HUES6 (cell line): ENCODE measurements at regions not wholly inside any gene's neighbourhood (a gene's known extent, or its start where the extent isn't known, plus 50 kb on each side); places are given as distances from the start of the nearest gene placed in this dataset.

Source experiments
- H3K27ac ChIP-seq: 2 replicates; pipeline ENCODE4 v1.7.0; 2013; ENCODE audit warnings: low read depth, mild to moderate bottlenecking, low read length, inconsistent platforms
- H3K27me3 ChIP-seq: 2 replicates; pipeline ENCODE4 v1.6.1; 2013; ENCODE audit warnings: low read length; ENCODE audit not compliant: control insufficient read depth, insufficient read depth
- H3K36me3 ChIP-seq: 2 replicates; pipeline ENCODE4 v1.6.1; 2013; ENCODE audit warnings: low read length; ENCODE audit not compliant: control insufficient read depth, insufficient read depth
- H3K4me1 ChIP-seq: 2 replicates; pipeline ENCODE4 v1.6.1; 2013; ENCODE audit warnings: low read length; ENCODE audit not compliant: control insufficient read depth, insufficient read depth
- H3K4me3 ChIP-seq: 2 replicates; pipeline ENCODE4 v1.5.1; 2013; ENCODE audit warnings: low read depth, low read length
- H3K9ac ChIP-seq: one replicate; pipeline ENCODE4 v1.6.1; 2013; ENCODE audit warnings: mild to moderate bottlenecking, low read length
- H3K9me3 ChIP-seq: 2 replicates; pipeline ENCODE4 v1.6.1; 2013; ENCODE audit warnings: low read depth, low read length; ENCODE audit not compliant: control insufficient read depth, insufficient read depth

- Histone ChIP-seq H3K9me3 (no peaks in the 10 kb centered on the region), H3K27ac (no peak overlapping the region), H3K36me3 (no peaks in the 10 kb centered on the region), H3K27me3 (no peaks in the 10 kb centered on the region), H3K9ac (no peak overlapping the region), H3K4me3 (no peak overlapping the region), H3K4me1 (no peaks in the 10 kb centered on the region)
Observed at GRCh38 chr10:58885146-58885545, 291.3 kb upstream of the PHYHIPL start.

GRCh38 chr10:58885686-58886345 lies 290.6 kb upstream of the PHYHIPL start:
- no peaks in the 10 kb centered on the region for H3K27me3 ChIP-seq
- H3K4me3 ChIP-seq: no peak overlapping the region
- H3K27ac ChIP-seq: no peak overlapping the region
- no peak overlapping the region for H3K9ac ChIP-seq
- H3K4me1 ChIP-seq: no peaks in the 10 kb centered on the region
- H3K9me3 ChIP-seq: no peaks in the 10 kb centered on the region
- H3K36me3 ChIP-seq: no peaks in the 10 kb centered on the region

GRCh38 chr10:58886406-58886805 lies 290.0 kb upstream of the PHYHIPL start:
- Histone ChIP-seq H3K4me1 (no peaks in the 10 kb centered on the region), H3K36me3 (no peaks in the 10 kb centered on the region), H3K4me3 (no peak overlapping the region), H3K9ac (no peak overlapping the region), H3K27ac (no peak overlapping the region), H3K9me3 (no peaks in the 10 kb centered on the region), H3K27me3 (no peaks in the 10 kb centered on the region)

- Histone ChIP-seq H3K9ac (no peak overlapping the region), H3K4me1 (peaks cover 5% of the 10 kb centered on the region), H3K27me3 (no peaks in the 10 kb centered on the region), H3K4me3 (no peak overlapping the region), H3K36me3 (no peaks in the 10 kb centered on the region), H3K9me3 (no peaks in the 10 kb centered on the region), H3K27ac (no peak overlapping the region)
Observed at GRCh38 chr10:58887474-58887873, 289.0 kb upstream of the PHYHIPL start.

DNA sequence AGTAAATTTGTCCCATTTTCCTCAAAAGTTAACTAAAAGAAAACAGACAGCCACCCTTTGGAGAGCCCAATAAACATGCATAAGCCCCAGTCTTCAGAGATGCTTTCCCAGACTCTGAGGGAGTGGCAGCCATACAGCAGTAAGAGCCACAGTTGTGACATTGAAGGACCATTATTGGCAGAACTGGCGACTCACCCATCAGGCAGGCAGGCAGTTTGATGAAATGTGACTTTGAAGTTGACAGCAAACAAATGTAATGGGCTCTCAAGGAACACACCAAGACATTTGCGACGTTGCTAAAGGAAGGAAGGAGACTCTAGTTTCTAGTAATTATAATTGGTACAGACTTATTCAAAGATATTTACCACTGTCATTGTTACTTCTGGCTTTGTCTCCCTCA lies 287.5 kb upstream of the PHYHIPL start:
- no peaks in the 10 kb centered on the region for H3K9me3 ChIP-seq
- no peaks in the 10 kb centered on the region for H3K27me3 ChIP-seq
- no peak overlapping the region for H3K27ac ChIP-seq
- no peaks in the 10 kb centered on the region for H3K36me3 ChIP-seq
- no peak overlapping the region for H3K9ac ChIP-seq
- H3K4me3 ChIP-seq: no peak overlapping the region
- peaks cover 9% of the 10 kb centered on the region for H3K4me1 ChIP-seq

DNA sequence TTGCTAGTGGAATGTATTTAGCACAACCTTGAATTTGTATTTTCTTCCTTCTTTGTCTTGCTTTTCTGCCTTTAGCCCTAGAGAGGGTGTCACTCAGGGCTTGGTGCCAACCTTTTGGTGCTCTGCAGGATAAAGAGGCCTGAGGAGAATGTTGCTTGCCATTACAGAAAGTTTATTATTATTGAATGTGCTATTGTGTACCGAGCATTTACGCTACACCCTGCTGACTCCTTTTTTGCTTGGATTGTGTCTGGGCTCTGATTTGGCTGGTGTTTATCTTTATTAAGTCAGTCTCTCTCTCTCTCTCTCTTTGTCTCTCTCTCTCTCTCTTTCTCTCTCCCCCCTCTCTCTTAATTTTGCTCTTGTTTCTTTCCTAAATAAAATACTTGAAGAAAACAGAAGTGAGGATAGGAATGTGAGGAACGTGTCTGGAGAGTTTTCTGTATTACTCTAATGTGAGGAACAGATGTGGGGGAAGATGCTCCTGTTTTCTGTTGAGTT lies 284.4 kb upstream of the PHYHIPL start:
- Histone ChIP-seq H3K27ac (no peak overlapping the region), H3K9me3 (no peaks in the 10 kb centered on the region)

GRCh38 chr10:58894929-58895328 lies 281.5 kb upstream of the PHYHIPL start:
- no peaks in the 10 kb centered on the region for H3K36me3 ChIP-seq
- no peak overlapping the region for H3K9ac ChIP-seq
- H3K4me1 ChIP-seq: peaks cover 9% of the 10 kb centered on the region
- no peak overlapping the region for H3K27ac ChIP-seq
- no peaks in the 10 kb centered on the region for H3K27me3 ChIP-seq
- no peaks in the 10 kb centered on the region for H3K9me3 ChIP-seq
- H3K4me3 ChIP-seq: no peak overlapping the region

More for the DNA sequence above, 284.4 kb upstream of the PHYHIPL start:
- Histone ChIP-seq H3K27me3 (no peaks in the 10 kb centered on the region), H3K4me3 (no peak overlapping the region), H3K36me3 (no peaks in the 10 kb centered on the region), H3K9ac (no peak overlapping the region), H3K4me1 (peaks cover 9% of the 10 kb centered on the region)

GRCh38 chr10:58896229-58896628 lies 280.2 kb upstream of the PHYHIPL start:
- Histone ChIP-seq H3K9me3 (no peaks in the 10 kb centered on the region), H3K27me3 (no peaks in the 10 kb centered on the region), H3K9ac (no peak overlapping the region), H3K4me3 (no peak overlapping the region), H3K27ac (no peak overlapping the region), H3K36me3 (no peaks in the 10 kb centered on the region), H3K4me1 (peaks cover 9% of the 10 kb centered on the region)

DNA sequence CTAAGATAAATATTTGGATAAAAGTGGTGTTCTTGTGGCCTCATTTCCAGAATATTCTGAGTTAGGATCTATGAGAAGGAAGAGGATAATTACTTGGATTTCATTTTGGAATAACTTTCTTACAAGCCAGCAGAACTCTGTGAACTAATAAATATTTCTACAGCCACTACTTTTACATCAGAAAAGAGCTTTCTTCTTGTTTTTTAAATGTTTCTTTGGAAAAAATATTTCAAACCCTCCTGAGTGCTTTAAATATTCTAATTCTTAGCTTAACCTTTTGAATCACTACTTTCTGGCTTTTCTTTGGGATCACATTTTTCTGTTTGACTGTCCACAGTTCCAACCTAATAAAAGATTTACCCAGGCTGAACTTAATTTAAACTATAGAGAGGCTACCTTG lies 279.2 kb upstream of the PHYHIPL start:
- H3K9me3 ChIP-seq: peaks cover 5% of the 10 kb centered on the region
- no peak overlapping the region for H3K27ac ChIP-seq
- no peak overlapping the region for H3K9ac ChIP-seq
- no peak overlapping the region for H3K4me3 ChIP-seq
- no peaks in the 10 kb centered on the region for H3K27me3 ChIP-seq
- H3K4me1 ChIP-seq: peaks cover 6% of the 10 kb centered on the region
- H3K36me3 ChIP-seq: no peaks in the 10 kb centered on the region

- H3K27ac ChIP-seq: no peak overlapping the region
- H3K36me3 ChIP-seq: no peaks in the 10 kb centered on the region
- no peak overlapping the region for H3K4me3 ChIP-seq
- H3K4me1 ChIP-seq: peaks cover 2% of the 10 kb centered on the region
- H3K27me3 ChIP-seq: no peaks in the 10 kb centered on the region
- peaks cover 5% of the 10 kb centered on the region for H3K9me3 ChIP-seq
- H3K9ac ChIP-seq: no peak overlapping the region
Observed at GRCh38 chr10:58897708-58898107, 278.7 kb upstream of the PHYHIPL start.

DNA sequence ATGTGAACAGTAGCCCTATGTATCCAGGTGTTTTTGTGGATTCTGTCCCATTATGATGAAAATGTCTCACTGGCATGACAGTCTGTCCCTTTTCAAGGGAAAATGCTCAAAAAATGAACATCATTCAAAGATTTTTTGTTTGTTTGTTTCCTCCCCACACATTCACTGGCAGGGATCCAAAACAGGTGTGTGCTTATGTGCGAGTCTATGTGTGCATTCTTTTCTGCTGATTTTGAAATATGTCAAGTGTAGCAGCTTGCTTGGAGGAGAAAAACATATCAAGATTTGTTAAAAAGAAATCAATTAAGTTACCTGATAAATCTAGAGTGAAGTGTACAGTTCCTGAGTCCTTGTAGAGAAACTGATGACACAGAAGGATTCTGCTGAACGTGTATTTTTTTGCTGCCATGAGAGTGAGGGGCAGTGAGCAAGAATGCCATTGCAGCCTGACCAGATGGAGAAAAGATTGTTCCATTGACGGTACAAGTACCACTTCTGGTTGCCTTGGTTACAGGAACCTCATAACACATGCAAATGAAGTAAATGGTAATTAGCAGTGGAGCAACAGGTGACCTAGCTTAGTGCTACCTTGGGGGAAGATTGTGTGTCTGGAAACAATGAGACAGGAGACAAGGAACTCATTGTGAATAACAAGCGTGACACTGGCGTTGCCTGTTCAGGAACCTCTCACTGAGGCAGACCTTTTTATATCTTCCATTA lies 277.4 kb upstream of the PHYHIPL start:
- Histone ChIP-seq H3K36me3 (no peaks in the 10 kb centered on the region), H3K27me3 (no peaks in the 10 kb centered on the region), H3K9ac (no peak overlapping the region), H3K4me3 (no peak overlapping the region), H3K9me3 (peaks cover 5% of the 10 kb centered on the region), H3K27ac (no peak overlapping the region), H3K4me1 (no peaks in the 10 kb centered on the region)
